HG03342 (cell line): ENCODE measurements at regions not wholly inside any gene's neighbourhood (a gene's known extent, or its start where the extent isn't known, plus 50 kb on each side); places are given as distances from the start of the nearest gene placed in this dataset.

Experiments used
- ATAC-seq: cut with Tn5 transposase; IDR thresholded peaks from one replicate; pipeline ENCODE4 v1.9.1; 2021; ENCODE audit warnings: mild to moderate bottlenecking, moderate library complexity; ENCODE audit not compliant: unreplicated experiment

DNA sequence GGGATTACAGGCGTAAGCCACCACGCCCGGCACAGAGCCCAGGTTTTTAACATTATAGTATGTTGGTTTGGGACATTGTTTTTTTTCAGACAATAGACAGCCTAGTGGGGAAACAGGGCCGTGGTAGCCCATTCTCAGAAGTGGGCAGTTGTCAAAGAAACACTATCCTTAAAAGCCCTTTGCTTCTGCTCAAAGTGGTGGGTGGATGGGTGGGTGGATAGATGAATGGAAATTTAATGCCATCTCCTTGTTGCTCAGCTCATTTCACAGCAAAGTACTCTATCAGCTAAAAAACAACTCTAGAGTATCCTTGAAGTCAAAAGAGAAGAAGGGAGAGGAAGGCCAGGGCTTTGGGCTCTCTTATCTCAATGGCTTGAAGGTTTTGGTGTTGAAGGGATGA lies 137.8 kb downstream of the RRAGC start:
- no peak for ATAC-seq

DNA sequence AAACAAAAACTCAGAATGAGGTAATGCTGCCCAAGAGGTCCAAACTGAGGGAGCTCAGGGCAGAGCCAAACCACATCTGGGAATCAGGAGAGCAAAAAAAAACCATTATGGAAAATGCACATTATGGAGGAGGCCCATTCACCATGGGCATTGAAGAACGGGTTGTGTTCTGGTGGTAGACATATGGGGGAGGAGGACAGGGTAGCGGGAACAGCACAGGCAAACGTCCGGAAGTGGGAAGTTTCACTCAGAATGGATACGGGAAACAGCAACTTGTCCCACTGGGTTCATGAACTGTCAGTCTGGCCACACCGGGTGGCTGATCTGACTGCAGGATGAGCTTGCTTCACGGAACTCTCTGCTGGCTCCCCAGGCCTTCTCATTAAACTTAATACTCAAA lies 139.7 kb downstream of the RRAGC start:
- ATAC-seq = no peak

DNA sequence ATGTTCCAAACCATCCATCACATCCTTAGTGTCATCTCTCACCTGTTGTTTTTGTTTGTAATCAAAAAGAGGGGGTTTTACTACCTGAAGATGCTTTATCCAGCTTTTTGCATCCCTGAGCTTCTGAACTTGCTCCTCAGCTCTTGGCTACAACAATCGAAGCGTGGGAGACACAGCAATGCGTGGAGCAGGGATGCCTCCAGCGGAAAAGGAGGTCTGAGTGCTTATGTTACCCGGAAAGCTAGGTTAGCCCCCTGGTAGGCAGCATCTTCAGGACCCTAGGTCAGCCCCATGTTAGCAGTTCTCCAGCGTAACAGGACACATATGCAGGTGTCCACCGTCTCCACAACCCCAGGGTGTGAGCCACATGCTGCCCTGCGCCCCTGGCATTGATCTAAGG lies 141.5 kb downstream of the RRAGC start:
- no peak for ATAC-seq

DNA sequence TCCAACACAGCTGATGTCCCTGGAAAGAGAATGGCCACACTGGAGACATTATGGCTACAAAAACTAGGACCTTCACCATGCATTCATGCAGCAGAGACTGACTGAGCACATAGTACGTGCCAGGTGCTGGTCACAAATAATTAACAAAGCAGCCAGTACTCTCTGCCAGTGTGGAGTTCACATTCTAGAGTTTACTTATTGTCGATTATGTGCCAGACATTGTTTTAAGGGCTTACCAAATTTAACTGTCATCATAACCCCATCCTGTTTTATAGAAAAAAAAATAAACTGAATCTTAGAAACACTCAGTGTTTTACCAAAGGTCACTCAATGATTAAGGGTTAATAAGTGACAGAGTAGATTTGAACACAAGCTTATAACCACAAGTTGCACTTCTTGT lies 143.3 kb downstream of the RRAGC start:
- ATAC-seq = no peak

DNA sequence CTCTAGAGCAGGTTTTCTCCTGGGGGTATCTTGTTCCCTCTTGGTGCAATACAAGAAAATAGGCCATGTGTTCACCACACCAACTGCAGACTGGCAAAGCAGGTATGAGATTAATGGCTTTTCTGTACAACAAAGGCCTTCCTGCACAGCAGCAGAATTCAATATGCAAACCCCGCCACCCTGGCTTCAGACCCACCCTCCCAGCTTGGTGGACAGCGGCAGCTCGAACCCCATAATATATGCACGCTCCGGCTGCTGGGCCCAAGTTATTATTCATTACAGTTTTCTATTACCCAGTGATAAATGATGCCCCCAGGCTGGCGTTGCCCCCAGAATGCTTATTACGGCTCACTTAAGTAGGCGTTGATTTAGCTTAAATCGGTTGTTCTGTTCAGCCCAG lies 144.2 kb downstream of the RRAGC start:
- ATAC-seq = no peak

DNA sequence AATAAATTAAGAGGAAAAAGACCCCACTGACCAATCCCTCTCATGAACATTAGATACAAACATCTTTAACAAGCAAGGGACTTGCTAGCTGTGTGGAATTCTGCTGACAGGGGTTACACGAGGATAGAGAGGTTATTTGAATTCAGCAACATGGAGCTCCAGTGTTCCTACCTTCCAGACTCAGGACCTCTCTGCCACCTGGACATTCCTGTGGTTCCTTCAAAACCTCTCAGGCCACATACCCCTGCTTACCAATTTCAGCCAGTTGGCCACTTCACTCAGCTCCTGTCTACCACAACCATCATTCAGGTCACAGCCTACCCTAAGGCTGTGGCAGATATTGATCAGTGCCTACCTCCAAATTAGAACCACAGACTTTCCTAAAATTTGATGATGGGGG lies 147.5 kb downstream of the RRAGC start:
- no peak for ATAC-seq

DNA sequence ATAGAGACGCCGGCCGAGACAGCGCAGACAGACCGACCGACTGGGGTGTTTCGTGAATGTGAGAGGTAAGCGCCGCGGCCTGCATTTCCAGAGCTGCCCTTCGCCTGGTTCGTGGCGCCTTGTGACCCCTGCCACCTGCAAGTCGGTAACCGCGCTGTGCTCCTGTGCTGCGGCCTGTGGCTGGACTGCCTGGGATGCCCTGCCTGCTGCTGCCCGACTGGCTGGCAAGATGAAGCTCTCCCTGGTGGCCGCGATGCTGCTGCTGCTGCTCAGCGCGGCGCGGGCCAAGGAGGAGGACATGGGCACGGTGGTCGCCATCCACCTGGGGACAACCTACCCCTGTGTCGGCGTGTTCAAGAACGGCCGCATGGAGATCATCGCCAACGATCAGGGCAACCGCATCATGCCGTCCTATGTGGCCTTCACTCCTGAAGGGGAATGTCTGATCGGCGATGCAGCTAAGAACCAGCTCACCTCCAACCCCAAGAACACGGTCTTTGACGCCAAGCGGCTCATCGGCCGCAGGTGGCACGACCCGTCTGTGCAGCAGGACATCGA lies 150.8 kb downstream of the RRAGC start:
- ATAC-seq = no peak

DNA sequence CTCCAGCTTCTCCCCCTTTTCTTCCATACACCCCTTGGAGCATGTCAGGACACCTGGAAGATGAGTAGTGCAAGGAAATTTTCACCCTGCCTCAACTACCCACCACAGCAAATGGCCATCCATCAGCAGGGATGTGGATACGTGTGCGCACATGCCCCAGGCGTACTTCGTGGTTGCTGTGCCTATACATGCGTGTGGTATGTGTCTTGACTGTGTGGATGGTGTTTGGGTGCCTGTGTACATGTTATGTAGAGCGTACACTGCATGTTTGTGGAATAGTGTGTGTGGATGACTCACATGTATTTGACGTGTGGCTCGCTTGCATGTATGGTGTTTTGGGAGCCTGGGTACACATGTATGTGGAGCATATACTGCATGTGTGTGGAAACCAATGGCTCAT lies 158.5 kb downstream of the RRAGC start:
- no peak for ATAC-seq

DNA sequence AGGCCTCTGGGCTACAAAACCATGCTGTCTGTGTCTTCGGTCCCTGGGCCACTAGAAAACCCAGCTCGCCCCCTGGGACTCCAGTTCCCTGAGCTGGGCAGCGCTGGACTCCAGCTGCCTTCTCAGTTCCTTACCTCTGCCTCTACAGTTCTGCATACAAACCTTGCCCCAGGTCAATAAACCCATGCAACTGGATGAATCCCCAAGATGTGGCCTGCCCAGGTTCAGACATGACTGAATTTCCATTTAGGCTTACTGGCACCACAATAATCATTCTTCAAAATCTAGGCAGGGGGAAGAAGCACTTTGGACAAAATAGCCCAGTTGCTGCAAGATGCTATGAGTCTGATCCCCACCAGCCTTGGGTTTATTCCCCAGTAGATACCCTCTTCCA lies 159.5 kb downstream of the RRAGC start:
- no peak for ATAC-seq

DNA sequence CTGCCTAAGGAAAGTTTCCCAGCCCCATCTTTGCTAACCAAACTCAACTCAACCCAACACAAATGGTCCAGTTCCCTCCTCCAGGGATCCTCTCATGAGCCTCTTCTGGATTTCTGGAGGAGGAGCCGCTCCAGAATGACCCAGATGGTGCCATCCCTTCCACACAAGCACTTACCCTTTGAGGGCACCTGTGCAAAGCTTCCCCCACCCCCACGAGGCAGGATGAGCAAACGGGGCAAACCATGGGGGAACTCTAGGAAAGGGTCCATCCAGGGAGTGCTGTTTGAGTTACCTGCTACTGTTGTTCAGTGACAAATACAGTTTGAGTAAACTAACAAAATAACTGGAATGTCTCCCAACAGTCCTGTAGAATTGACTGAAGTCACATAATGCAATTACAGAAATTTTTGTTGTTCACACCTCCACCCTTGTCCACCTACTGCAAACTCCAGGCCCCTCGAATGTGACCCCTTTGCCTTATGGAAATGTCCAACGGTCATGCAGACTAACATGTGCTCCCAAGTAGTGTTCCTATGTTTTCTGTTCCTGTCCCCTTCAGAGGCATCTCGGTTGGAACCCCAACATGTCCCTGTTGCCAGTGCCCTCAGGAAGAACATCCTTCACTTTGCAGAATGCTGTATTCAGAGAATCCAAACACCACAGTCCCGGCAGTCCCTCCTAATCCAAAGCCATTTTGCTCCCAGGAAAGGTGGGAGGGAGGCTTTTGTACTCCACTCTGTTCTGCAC lies 160.1 kb downstream of the RRAGC start:
- ATAC-seq = no peak

DNA sequence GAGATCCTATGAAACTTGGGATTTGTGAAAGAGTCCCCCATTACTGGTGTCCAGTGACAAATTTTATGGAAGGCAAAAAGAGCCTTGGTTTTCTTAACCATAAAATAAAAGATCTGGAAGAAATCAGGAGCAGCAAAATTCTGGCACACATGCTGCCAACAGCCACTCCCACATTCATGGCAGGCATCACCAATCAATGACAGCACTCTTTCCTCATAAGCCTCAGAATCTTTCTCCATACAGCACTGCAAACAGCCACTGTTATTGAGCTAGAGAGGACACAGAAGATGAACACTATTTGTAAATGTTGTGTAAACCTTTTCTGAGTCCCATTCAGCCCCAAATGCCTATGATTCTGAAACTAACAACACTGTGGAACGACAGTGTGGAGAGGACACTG lies 162.2 kb downstream of the RRAGC start:
- ATAC-seq = no peak

DNA sequence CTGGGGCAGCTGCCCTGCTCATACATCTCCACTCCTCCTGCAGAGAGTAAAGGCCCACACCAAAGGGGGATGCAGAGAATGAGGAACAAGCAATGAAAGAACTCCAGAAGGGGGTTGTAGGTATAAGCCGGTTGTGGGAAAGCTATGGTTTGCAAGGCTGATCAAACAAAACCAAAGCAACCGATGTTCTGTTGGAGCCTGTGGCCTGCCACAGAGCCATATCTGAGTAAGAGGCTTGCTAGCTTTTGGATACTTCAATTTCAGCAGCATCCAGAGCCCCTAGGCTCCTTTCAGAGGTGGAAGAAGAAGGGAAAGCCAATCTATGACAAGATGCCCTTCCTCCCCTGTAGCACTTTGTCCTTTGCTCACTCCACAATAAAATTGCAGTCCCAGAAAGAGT lies 163.2 kb downstream of the RRAGC start:
- ATAC-seq = no peak

DNA sequence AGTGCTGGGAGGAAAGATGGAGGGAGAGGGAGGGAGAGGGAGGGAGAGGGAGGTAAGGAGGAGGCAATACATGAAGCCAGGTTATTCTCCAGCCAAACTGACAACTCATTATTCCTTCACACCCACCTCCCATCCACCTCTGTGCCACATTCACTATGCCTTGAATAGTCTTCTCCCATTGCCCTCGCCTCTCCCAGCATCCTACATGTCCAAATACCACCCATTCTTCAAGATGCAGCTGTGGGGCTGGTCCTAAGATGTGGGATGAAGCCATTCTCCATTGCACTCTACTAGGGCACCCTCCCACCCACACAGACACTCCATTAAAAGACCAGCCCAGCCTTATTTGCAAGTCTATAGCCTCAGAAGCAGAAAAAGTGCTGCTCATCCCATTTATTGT lies 165.8 kb downstream of the RRAGC start:
- ATAC-seq = no peak

DNA sequence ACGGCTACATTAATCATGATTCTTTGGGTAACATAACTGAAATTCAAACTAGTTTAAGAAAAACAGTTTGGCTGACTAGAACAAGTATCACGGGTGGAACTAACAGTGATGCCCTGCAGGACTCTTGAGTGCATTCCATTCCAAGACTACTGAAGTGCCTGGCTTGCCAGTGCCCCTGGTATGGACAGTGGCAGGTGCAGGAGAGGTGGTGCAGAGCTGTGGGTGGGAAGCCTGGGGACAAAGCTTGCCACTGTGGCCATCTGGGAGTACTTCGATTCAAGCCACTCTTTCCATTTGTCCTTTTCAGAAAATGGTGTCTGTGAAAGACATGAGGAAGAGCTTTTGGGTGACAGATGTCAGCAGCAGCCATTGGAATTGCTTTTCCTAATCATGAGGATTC lies 166.5 kb downstream of the RRAGC start:
- no peak for ATAC-seq

DNA sequence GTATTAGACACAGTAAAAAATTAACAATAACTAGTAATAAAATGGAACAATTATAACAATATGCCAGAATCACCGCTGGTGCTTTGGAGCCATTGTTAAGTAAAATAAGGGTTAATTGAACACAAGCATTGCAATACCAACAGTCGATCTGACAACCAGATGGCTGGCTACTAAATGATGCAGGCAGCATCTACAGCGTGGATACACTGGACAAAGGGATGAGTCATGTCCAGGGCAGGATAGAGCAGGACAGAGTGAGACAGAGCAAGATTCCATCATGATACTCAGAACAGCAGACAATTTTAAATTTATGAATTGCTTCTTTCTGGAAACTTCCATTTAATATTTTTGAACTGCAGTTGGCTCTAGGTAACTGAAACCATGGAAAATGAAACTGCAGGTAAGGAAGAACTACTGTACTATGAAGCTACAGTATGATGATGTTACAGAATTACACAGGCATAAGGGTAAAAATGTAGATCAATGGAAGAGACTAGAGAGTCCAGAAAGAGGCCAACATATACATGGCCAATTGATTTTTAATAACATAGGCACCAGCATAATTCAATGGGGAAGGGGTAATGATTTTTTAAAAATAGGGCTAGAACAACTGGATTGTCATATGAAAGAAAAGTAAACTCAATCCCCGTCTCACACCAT lies 168.7 kb downstream of the RRAGC start:
- ATAC-seq = no peak

DNA sequence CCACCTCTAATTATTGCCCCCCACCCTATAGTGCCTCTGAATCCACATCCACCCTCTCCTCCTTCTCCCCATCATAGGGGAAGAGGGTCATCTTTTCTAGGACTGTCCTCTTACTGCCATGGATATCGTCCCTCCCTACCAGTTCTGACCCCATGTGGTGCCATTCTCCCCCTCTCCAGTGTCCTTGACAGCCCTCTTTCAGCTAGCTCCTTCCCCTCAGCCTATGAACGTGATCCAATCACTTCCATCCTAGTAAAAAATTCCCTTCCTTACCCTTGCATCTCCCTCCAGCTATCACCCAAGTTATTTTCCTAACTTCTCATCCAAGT lies 172.7 kb downstream of the RRAGC start:
- no peak for ATAC-seq

DNA sequence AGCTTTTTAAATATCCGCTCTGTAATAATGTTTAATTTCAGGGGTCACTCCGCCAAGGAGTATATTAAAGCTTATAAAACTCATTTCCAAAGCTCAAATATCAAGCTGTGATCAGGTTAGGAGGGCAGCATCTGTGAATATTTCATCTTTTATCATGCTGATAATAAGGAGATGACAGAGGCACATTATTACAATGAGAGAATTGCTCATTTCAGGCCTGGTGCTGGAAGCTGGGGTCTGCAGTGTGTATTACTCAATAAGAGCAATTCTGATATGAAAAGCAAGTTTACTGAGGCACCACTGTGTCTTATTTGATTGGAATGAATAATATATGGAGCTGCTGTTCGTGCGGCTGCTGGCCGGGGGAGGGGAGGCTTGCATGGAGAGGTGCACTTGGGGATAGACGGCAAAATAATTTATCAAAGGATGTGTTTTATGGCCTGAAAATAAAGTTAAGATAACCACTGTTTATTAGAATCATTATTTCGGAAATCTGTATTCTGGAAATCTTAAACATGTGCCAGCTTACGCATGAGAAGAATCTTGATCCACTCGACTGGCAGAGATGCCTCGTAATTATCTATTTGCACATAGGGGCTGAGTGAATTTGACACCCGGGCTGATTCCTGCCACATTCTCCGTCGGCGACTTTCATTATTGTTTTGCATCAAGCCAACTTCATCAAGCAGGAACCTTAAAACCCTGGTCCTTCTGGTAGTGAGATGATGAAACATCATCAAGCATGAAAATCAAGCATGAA lies 173.2 kb downstream of the RRAGC start:
- ATAC-seq = no peak

DNA sequence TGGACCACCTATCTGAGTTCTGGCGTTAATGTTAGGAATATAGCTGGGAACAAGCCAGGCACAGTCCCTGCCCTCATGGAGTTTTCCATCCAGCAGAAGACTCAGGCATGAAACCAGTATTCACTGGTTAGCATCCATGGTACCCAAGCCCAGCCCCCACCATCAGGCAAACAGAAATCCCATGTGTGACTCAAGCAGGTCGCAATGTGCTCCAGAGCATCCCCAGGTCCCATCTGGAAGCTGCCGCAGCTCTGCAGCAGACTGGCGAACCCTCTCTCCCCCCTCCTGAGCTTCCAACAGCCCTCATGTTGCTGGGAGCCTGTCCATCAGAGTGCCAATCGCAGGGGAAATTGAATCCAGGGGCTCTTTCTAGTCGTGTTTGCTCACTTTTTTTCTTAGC lies 174.2 kb downstream of the RRAGC start:
- no peak for ATAC-seq

DNA sequence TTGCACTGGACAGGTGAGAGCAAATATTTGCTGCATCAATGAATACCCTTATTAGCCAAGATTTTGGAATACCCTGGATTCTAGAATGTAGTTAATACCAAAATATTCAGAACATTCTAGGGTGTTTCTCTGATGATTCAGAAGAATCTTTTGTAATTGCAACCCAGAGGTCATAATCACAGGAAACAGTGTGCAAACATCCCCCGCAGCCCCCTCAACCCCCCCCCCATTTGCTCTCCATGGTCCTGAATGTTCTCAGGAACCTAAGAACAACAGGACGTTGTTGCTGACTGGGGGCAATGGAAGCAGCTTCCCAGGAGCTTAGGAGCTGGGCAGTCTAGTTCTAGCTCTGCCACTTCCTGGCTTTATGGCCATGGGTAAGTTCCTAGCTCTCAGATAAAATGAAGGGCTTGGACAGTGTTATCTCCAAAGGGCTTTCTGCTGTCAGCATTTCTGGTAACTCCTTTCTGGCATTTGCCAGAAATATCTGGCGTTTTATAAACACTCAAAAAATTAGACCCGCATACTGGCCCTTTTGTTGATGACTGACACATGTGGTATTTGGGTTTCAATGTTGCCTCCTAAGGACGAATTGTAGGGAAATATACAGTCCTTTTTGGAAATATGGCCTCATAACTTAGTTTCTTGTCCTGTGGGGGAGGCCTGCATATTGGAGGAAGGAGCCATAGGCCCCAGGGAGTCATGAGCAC lies 178.6 kb downstream of the RRAGC start:
- no peak for ATAC-seq

DNA sequence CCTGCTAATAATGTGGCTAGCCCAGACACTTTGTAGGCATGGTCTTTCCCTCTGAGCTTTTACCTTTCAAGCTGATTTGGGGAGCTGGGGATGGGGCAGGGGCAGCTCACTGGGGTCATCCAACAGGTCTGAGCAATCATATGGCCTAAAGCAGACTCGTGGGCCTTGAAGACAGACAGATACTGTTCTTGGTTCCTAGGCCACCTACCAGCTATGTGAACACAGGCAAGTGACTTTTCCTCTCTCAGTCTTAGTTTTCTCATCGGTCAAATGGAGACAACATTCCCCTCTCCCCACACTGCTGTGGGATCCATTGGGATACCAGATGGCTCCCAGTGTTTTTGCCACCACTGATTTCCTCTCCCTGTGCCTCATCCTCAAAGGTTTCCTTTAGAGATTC lies 181.8 kb downstream of the RRAGC start:
- no peak for ATAC-seq

DNA sequence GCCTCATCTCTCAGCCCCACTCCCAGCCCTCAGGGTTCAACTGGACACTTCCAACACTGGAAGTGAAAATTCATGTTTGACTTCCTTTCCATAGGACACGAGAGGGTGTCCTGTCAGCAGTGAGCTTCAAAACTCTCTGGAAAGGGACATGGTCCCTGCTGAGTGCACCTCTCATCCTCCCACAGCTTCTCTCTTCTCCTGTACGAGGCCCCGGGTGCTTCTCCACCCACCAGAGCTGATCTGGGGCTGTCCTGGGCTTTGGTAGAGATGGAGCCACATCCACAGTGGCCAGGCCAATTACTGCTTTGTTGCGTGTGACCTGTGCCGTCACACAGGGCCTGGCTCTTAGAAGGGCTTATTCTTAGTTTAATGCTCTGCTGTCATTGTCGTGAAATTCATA lies 182.3 kb downstream of the RRAGC start:
- no peak for ATAC-seq
